WTC11 (cell line): ENCODE measurements at regions not wholly inside any gene's neighbourhood (a gene's known extent, or its start where the extent isn't known, plus 50 kb on each side); places are given as distances from the start of the nearest gene placed in this dataset.
"Not testable (repeated sequence)": the region's sequence is repeated elsewhere in the genome, so short reads cannot be mapped to it uniquely, and the experiment has no call there.

ENCODE experiments used
- ATAC-seq: fragments of 200-7000 bp; cut with Tn5 transposase; 2 replicates; pipeline ENCODE4 v1.10.0; 2021; ENCODE audit warnings: mild to moderate bottlenecking, moderate library complexity
- CTCF ChIA-PET: fragments of 300-600 bp; sonication (Branson Sonifier 250); formaldehyde crosslinking; loops from one replicate; lab custom pipeline; 2021; ENCODE audit warnings: antibody characterized with exemption; lab: Charles Lee
- POLR2A ChIA-PET: fragments of 350-600 bp; sonication (Branson Sonifier 250); formaldehyde crosslinking; loops from one replicate; lab custom pipeline; 2021; ENCODE audit warnings: antibody characterized with exemption; lab: Charles Lee
- DNase-seq: peaks from one replicate; pipeline ENCODE4 v3.0.0; 2021; ENCODE audit warnings: low spot score
- H3K27ac Mint-ChIP-seq: 2 replicates; pipeline ENCODE4 v1.8.0; 2021; ENCODE audit warnings: mixed read lengths
- H3K27me3 Mint-ChIP-seq: 2 replicates; pipeline ENCODE4 v1.8.0; 2021; ENCODE audit warnings: low read depth, mild to moderate bottlenecking, moderate library complexity, mixed read lengths
- H3K36me3 Mint-ChIP-seq: 2 replicates; pipeline ENCODE4 v1.8.0; 2021; ENCODE audit warnings: mixed read lengths
- H3K4me1 Mint-ChIP-seq: 2 replicates; pipeline ENCODE4 v1.8.0; 2022; ENCODE audit warnings: mixed read lengths
- H3K4me3 Mint-ChIP-seq: 2 replicates; pipeline ENCODE4 v1.8.0; 2021; ENCODE audit warnings: mild to moderate bottlenecking, moderate library complexity, mixed read lengths
- H3K9me3 Mint-ChIP-seq: 2 replicates; pipeline ENCODE4 v1.8.0; 2021; ENCODE audit warnings: mixed read lengths
- ESRRA ChIP-seq: sonication (generic); formaldehyde crosslinking; IDR thresholded peaks from 2 replicates; pipeline ENCODE4 v1.8.1; 2022; ENCODE audit warnings: mild to moderate bottlenecking, missing genetic modification reagents, borderline replicate concordance
- NFYB ChIP-seq: sonication (generic); formaldehyde crosslinking; conservative IDR thresholded peaks from 2 replicates; pipeline ENCODE4 v1.8.0; 2022; ENCODE audit warnings: low read depth, missing genetic modification reagents
- PRRX2 ChIP-seq: fragments of 250-450 bp; sonication (Bioruptor Pico); IDR thresholded peaks from 2 replicates; pipeline ENCODE4 v1.8.0; 2021; ENCODE audit warnings: mild to moderate bottlenecking
- RELA ChIP-seq: sonication (generic); formaldehyde crosslinking; IDR thresholded peaks from 2 replicates; pipeline ENCODE4 v1.8.1; 2022; ENCODE audit warnings: missing genetic modification reagents, mild to moderate bottlenecking, borderline replicate concordance
- SMAD3 ChIP-seq: sonication (generic); formaldehyde crosslinking; IDR thresholded peaks from 2 replicates; pipeline ENCODE4 v1.8.0; 2022; ENCODE audit warnings: missing genetic modification reagents, mild to moderate bottlenecking, borderline replicate concordance
- SOX15 ChIP-seq: fragments of 250-450 bp; sonication (Bioruptor Pico); IDR thresholded peaks from 2 replicates; pipeline ENCODE4 v1.9.0; 2021; ENCODE audit warnings: mild to moderate bottlenecking
- SP1 ChIP-seq: sonication (generic); formaldehyde crosslinking; conservative IDR thresholded peaks from 2 replicates; pipeline ENCODE4 v1.8.1; 2022; ENCODE audit warnings: missing genetic modification reagents
- TCF7 ChIP-seq: sonication (generic); formaldehyde crosslinking; IDR thresholded peaks from 2 replicates; pipeline ENCODE4 v1.8.0; 2022; ENCODE audit warnings: mild to moderate bottlenecking, low read depth, missing genetic modification reagents, moderate library complexity
- ZNF121 ChIP-seq: sonication (generic); formaldehyde crosslinking; IDR thresholded peaks from 2 replicates; pipeline ENCODE4 v1.8.0; 2023; ENCODE audit warnings: missing genetic modification reagents
- ZNF263 ChIP-seq: sonication (generic); formaldehyde crosslinking; IDR thresholded peaks from 2 replicates; pipeline ENCODE4 v1.8.1; 2022; ENCODE audit warnings: low read depth, mild to moderate bottlenecking, moderate library complexity, missing genetic modification reagents
- TF ChIP-seq, protein P1 (sequence below): fragments of 250-450 bp; sonication (Bioruptor Pico); IDR thresholded peaks from 2 replicates; pipeline ENCODE4 v2.1.2; 2022; ENCODE audit warnings: mild to moderate bottlenecking, moderate library complexity
- TF ChIP-seq, protein P2 (sequence below): sonication (generic); formaldehyde crosslinking; IDR thresholded peaks from 2 replicates; pipeline ENCODE4 v1.8.1; 2023; ENCODE audit warnings: mild to moderate bottlenecking, missing genetic modification reagents, borderline replicate concordance
- TF ChIP-seq, protein P3 (sequence below): fragments of 250-450 bp; sonication (Bioruptor Pico); conservative IDR thresholded peaks from 2 replicates; pipeline ENCODE4 v1.9.0; 2021; ENCODE audit warnings: mild to moderate bottlenecking
- TF ChIP-seq, protein P4 (sequence below): sonication (generic); formaldehyde crosslinking; IDR thresholded peaks from 2 replicates; pipeline ENCODE4 v1.8.1; 2022; ENCODE audit warnings: mild to moderate bottlenecking, moderate library complexity, missing genetic modification reagents
- TF ChIP-seq, protein P5 (sequence below): sonication (generic); formaldehyde crosslinking; IDR thresholded peaks from 2 replicates; pipeline ENCODE4 v1.8.1; 2022; ENCODE audit warnings: missing genetic modification reagents, borderline replicate concordance
- TF ChIP-seq, protein P6 (sequence below): sonication (generic); formaldehyde crosslinking; IDR thresholded peaks from 2 replicates; pipeline ENCODE4 v1.8.1; 2022; ENCODE audit warnings: mild to moderate bottlenecking, missing genetic modification reagents, moderate library complexity, borderline replicate concordance

DNA sequence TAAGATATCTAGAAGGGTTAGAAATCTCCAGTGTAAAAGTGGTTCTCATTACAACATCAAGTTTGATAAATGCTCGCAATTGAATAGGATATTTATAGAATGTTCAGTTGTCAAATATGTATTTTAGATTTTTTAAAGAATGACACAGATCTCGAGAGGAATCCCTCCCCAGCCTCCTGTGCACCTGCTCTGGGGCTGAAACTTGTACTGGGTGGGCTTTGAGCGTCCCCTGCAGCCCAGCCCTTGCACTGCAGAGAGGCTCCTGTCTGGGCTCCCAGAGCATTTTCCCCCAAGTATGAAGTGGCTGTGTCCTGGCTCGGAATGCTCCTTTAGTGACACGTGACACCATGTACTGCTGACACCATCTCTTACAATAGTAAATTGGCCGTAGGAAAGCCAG is 499.6 kb downstream of the TMEM121 start:
- H3K27me3 Mint-ChIP-seq: peaks cover 6% of the 10 kb centered on the region; the same call in 1 of the 2 replicates
- no peak for DNase-seq
- POLR2A ChIA-PET: no interaction called here
- H3K27ac Mint-ChIP-seq: no peak overlapping the region
- no peak for ATAC-seq
- no peaks in the 10 kb centered on the region for H3K4me1 Mint-ChIP-seq
- peaks cover 77% of the 10 kb centered on the region for H3K36me3 Mint-ChIP-seq
- TF ChIP-seq SMAD3 (no peak), ESRRA (CRISPR knock-in tag) (no peak), TCF7 (CRISPR knock-in tag) (no peak), RELA (CRISPR knock-in tag) (no peak), ZNF121 (CRISPR knock-in tag) (no peak), NFYB (CRISPR knock-in tag) (no peak), PRRX2 (CRISPR knock-in tag) (no peak), SP1 (CRISPR knock-in tag) (no peak), ZNF263 (no peak), SOX15 (CRISPR knock-in tag) (no peak)
- TF ChIP-seq, protein P1, sequence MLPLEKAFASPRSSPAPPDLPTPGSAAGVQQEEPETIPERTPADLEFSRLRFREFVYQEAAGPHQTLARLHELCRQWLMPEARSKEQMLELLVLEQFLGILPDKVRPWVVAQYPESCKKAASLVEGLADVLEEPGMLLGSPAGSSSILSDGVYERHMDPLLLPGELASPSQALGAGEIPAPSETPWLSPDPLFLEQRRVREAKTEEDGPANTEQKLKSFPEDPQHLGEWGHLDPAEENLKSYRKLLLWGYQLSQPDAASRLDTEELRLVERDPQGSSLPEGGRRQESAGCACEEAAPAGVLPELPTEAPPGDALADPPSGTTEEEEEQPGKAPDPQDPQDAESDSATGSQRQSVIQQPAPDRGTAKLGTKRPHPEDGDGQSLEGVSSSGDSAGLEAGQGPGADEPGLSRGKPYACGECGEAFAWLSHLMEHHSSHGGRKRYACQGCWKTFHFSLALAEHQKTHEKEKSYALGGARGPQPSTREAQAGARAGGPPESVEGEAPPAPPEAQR (CRISPR knock-in tag): no peak
- TF ChIP-seq, protein P2, sequence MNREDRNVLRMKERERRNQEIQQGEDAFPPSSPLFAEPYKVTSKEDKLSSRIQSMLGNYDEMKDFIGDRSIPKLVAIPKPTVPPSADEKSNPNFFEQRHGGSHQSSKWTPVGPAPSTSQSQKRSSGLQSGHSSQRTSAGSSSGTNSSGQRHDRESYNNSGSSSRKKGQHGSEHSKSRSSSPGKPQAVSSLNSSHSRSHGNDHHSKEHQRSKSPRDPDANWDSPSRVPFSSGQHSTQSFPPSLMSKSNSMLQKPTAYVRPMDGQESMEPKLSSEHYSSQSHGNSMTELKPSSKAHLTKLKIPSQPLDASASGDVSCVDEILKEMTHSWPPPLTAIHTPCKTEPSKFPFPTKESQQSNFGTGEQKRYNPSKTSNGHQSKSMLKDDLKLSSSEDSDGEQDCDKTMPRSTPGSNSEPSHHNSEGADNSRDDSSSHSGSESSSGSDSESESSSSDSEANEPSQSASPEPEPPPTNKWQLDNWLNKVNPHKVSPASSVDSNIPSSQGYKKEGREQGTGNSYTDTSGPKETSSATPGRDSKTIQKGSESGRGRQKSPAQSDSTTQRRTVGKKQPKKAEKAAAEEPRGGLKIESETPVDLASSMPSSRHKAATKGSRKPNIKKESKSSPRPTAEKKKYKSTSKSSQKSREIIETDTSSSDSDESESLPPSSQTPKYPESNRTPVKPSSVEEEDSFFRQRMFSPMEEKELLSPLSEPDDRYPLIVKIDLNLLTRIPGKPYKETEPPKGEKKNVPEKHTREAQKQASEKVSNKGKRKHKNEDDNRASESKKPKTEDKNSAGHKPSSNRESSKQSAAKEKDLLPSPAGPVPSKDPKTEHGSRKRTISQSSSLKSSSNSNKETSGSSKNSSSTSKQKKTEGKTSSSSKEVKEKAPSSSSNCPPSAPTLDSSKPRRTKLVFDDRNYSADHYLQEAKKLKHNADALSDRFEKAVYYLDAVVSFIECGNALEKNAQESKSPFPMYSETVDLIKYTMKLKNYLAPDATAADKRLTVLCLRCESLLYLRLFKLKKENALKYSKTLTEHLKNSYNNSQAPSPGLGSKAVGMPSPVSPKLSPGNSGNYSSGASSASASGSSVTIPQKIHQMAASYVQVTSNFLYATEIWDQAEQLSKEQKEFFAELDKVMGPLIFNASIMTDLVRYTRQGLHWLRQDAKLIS (CRISPR knock-in tag): no peak
- TF ChIP-seq, protein P3, sequence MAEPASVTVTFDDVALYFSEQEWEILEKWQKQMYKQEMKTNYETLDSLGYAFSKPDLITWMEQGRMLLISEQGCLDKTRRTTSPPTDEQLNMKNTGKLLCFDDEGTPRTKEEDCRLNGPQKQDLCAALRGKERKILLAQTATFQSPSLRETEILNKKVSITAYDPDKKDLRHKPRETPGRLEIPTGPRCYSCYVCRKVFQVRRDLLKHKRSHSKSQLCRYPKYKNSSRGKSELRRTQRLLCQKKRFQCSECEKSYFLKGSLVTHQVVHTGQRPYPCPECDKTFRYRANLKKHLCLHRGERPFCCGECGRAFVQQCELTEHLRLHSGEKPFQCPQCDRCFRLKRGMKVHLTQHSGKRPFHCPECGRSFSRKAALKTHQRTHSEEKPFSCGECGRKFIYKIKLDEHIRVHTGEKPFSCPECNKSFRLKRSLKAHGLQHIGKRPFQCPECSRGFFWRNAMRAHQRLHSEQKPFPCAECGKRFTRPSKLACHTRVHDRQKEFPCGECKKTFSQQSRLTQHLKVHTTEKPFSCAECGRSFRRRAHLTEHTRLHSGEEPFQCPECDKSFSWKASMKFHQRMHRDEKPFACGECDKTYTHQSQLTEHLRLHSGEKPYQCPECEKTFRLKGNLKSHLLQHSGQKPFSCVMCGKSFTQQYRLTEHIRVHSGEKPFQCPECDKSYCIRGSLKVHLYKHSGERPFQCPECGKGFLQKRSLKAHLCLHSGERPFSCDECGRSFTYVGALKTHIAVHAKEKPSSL (CRISPR knock-in tag): no peak
- TF ChIP-seq, protein P4, sequence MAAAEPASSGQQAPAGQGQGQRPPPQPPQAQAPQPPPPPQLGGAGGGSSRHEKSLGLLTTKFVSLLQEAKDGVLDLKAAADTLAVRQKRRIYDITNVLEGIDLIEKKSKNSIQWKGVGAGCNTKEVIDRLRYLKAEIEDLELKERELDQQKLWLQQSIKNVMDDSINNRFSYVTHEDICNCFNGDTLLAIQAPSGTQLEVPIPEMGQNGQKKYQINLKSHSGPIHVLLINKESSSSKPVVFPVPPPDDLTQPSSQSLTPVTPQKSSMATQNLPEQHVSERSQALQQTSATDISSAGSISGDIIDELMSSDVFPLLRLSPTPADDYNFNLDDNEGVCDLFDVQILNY: no peak
- TF ChIP-seq, protein P5, sequence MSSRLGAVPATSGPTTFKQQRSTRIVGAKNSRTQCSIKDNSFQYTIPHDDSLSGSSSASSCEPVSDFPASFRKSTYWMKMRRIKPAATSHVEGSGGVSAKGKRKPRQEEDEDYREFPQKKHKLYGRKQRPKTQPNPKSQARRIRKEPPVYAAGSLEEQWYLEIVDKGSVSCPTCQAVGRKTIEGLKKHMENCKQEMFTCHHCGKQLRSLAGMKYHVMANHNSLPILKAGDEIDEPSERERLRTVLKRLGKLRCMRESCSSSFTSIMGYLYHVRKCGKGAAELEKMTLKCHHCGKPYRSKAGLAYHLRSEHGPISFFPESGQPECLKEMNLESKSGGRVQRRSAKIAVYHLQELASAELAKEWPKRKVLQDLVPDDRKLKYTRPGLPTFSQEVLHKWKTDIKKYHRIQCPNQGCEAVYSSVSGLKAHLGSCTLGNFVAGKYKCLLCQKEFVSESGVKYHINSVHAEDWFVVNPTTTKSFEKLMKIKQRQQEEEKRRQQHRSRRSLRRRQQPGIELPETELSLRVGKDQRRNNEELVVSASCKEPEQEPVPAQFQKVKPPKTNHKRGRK (CRISPR knock-in tag): no peak
- TF ChIP-seq, protein P6, sequence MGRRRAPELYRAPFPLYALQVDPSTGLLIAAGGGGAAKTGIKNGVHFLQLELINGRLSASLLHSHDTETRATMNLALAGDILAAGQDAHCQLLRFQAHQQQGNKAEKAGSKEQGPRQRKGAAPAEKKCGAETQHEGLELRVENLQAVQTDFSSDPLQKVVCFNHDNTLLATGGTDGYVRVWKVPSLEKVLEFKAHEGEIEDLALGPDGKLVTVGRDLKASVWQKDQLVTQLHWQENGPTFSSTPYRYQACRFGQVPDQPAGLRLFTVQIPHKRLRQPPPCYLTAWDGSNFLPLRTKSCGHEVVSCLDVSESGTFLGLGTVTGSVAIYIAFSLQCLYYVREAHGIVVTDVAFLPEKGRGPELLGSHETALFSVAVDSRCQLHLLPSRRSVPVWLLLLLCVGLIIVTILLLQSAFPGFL: no peak
- H3K4me3 Mint-ChIP-seq: no peak overlapping the region
- CTCF ChIA-PET: no interaction called here
- peaks cover 91% of the 10 kb centered on the region for H3K9me3 Mint-ChIP-seq

DNA sequence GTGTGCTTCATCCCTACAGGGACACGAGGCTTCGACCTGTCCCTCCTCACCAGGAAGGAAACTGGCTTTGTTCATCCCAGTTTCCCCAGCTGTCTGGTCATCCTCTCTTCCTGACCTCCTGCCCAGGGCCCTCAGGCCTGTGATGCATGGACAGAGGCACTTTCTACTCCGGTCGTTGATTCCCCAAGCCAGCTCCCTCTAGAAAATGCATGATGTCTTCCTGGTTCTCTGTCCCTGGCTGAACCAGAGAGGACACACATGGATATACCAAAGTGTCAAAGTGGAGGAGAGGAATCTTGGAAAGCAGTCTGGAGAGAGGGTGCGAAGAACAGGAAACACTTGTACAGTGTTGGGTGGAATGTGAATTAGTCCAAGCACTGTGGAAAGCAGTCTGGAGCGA is 501.4 kb downstream of the TMEM121 start:
- H3K27me3 Mint-ChIP-seq, POLR2A ChIA-PET, ATAC-seq, H3K4me1 Mint-ChIP-seq, H3K4me3 Mint-ChIP-seq, DNase-seq, H3K27ac Mint-ChIP-seq, CTCF ChIA-PET: not testable (repeated sequence)
- H3K36me3 Mint-ChIP-seq: peaks cover 77% of the 10 kb centered on the region
- H3K9me3 Mint-ChIP-seq: peaks cover 90% of the 10 kb centered on the region
